ENCODE measurements at regions not wholly inside any gene's neighbourhood (a gene's known extent, or its start where the extent isn't known, plus 50 kb on each side); places are given as distances from the start of the nearest gene placed in this dataset.

- no peaks in the 10 kb centered on the region for H3K27me3 ChIP-seq (ENCODE audit: control insufficient read depth in 2 of 2, insufficient read depth in 2 of 2, low read length in 2 of 2)
- H3K27ac ChIP-seq (ENCODE audit: insufficient read depth, low read depth, low read length), result no peak overlapping the region
- DNase-seq (ENCODE audit: low read depth, low spot score) (no peak), FAIRE-seq (no peak)
- no peak overlapping the region for H2AFZ ChIP-seq (ENCODE audit: low read depth, low read length)
- H3K4me3 ChIP-seq (replicated peaks in 1 of 3; ENCODE audit: insufficient read depth in 1 of 3, low read depth in 1 of 3, low read length in 3 of 3), result no peak overlapping the region
- H3K4me2 ChIP-seq (ENCODE audit: insufficient read depth, low read length), result no peak overlapping the region
- no peak overlapping the region for H3K9ac ChIP-seq (replicated peaks; ENCODE audit: extremely low read depth, insufficient read depth, low read length)
- intact Hi-C loops (cut with micrococcal nuclease), result no loop called here
- no peaks in the 10 kb centered on the region for H4K20me1 ChIP-seq (replicated peaks; ENCODE audit: control insufficient read depth, extremely low read depth, insufficient read depth, low read length)
- BruUV-seq (replicated peaks), result no TSS peak
- no peak for TF ChIP-seq POLR2AphosphoS5 (IDR thresholded peaks at IDR 0.05; ENCODE audit: insufficient read depth, low read depth, low read length)
- TF ChIP-seq JUN (IDR thresholded peaks at IDR 0.05; ENCODE audit: borderline replicate concordance, insufficient read depth, insufficient read length, low read depth), result no peak
- TF ChIP-seq POLR2A (IDR thresholded peaks at IDR 0.05; ENCODE audit: low read depth, low read length), result no peak
- no peak for TF ChIP-seq MYC (IDR thresholded peaks at IDR 0.05; ENCODE audit: low read depth, low read length)
- TF ChIP-seq CTCF (IDR thresholded peaks at IDR 0.05; ENCODE audit: extremely low read depth in 1 of 2, insufficient read depth in 1 of 2, low read depth in 1 of 2, low read length in 2 of 2), result no peak
- no peak for TF ChIP-seq FOS (IDR thresholded peaks at IDR 0.05; ENCODE audit: borderline replicate concordance, insufficient read depth, low read length)
- no peak for TF ChIP-seq GATA2 (IDR thresholded peaks at IDR 0.05; ENCODE audit: insufficient read depth, insufficient read length, low read depth, low read length)
- TF ChIP-seq MAX (IDR thresholded peaks at IDR 0.05; ENCODE audit: insufficient read depth, insufficient read length), result no peak
- no peak for TF ChIP-seq EZH2 (IDR thresholded peaks at IDR 0.05; ENCODE audit: borderline replicate concordance, low read depth, low read length, severe bottlenecking)
- no peaks in the 10 kb centered on the region for H3K9me1 ChIP-seq (replicated peaks; ENCODE audit: control insufficient read depth, extremely low read depth, insufficient read depth, low read length)
- POLR2A ChIA-PET, result no interaction called here
- H3K36me3 ChIP-seq (ENCODE audit: control insufficient read depth in 2 of 2, extremely low read depth in 1 of 2, insufficient read depth in 2 of 2, low read length in 2 of 2), result no peaks in the 10 kb centered on the region
- H3K79me2 ChIP-seq (ENCODE audit: control insufficient read depth, insufficient read depth, low read length), result no peaks in the 10 kb centered on the region
- peaks cover 3% of the 10 kb centered on the region for H3K9me3 ChIP-seq (replicated peaks; ENCODE audit: control insufficient read depth, insufficient read depth, low read length)
- dilution Hi-C loops (cut with MboI; ENCODE audit: extremely low pct_ligation_motif_present, low sequenced_read_pairs), result no loop called here
- CTCF ChIA-PET, result no interaction called here
- no peaks in the 10 kb centered on the region for H3K4me1 ChIP-seq (ENCODE audit: control insufficient read depth, extremely low read depth, insufficient read depth, low read length)
These were observed 130.1 kb upstream of the PIRT start for GRCh38 chr17:10968007-10968406.
